HG02884 (cell line): ENCODE measurements at regions not wholly inside any gene's neighbourhood (a gene's known extent, or its start where the extent isn't known, plus 50 kb on each side); places are given as distances from the start of the nearest gene placed in this dataset.
"Not testable (repeated sequence)": the region's sequence is repeated elsewhere in the genome, so short reads cannot be mapped to it uniquely, and the experiment has no call there.

Source experiments
- ATAC-seq: cut with Tn5 transposase; IDR thresholded peaks from one replicate; pipeline ENCODE4 v1.9.1; 2021; ENCODE audit warnings: mild to moderate bottlenecking, moderate library complexity; ENCODE audit not compliant: unreplicated experiment

- ATAC-seq = no peak
These were observed 183.5 kb upstream of the ANXA10 start for GRCh38 chr4:167908816-167909215.

- not testable (repeated sequence) for ATAC-seq
These were observed 179.8 kb upstream of the ANXA10 start for GRCh38 chr4:167912535-167912934.

- no peak for ATAC-seq
These were observed 174.3 kb upstream of the ANXA10 start for GRCh38 chr4:167918077-167918476.

- ATAC-seq = no peak
These were observed 162.2 kb upstream of the ANXA10 start for GRCh38 chr4:167930166-167930565.

GRCh38 chr4:167934216-167934615 lies 158.1 kb upstream of the ANXA10 start:
- ATAC-seq = no peak

GRCh38 chr4:167939863-167940616 lies 152.3 kb upstream of the ANXA10 start:
- ATAC-seq = no peak

GRCh38 chr4:167943872-167944505 lies 148.3 kb upstream of the ANXA10 start:
- no peak for ATAC-seq

- no peak for ATAC-seq
These were observed 147.6 kb upstream of the ANXA10 start for GRCh38 chr4:167944721-167945120.

GRCh38 chr4:167955006-167955405 lies 137.3 kb upstream of the ANXA10 start:
- no peak for ATAC-seq

- no peak for ATAC-seq
These were observed 135.7 kb upstream of the ANXA10 start for GRCh38 chr4:167956676-167957075.

- no peak for ATAC-seq
These were observed 127.5 kb upstream of the ANXA10 start for GRCh38 chr4:167964766-167965373.

- no peak for ATAC-seq
These were observed 126.2 kb upstream of the ANXA10 start for GRCh38 chr4:167966143-167966542.

- no peak for ATAC-seq
These were observed 118.8 kb upstream of the ANXA10 start for GRCh38 chr4:167973513-167973912.

- ATAC-seq = no peak
These were observed 106.8 kb upstream of the ANXA10 start for GRCh38 chr4:167985565-167985964.

GRCh38 chr4:167986044-167986443 lies 106.3 kb upstream of the ANXA10 start:
- no peak for ATAC-seq

- no peak for ATAC-seq
These were observed 105.1 kb upstream of the ANXA10 start for GRCh38 chr4:167987285-167987684.

- ATAC-seq = no peak
These were observed 102.5 kb upstream of the ANXA10 start for GRCh38 chr4:167989815-167990214.

- not testable (repeated sequence) for ATAC-seq
These were observed 84.2 kb upstream of the ANXA10 start for GRCh38 chr4:168008112-168008511.

- no peak for ATAC-seq
These were observed 73.2 kb upstream of the ANXA10 start for GRCh38 chr4:168019019-168019651.

- no peak for ATAC-seq
These were observed 72.4 kb upstream of the ANXA10 start for GRCh38 chr4:168019921-168020320.

- ATAC-seq = no peak
These were observed 70.7 kb upstream of the ANXA10 start for GRCh38 chr4:168021666-168022065.

GRCh38 chr4:168028568-168028967 lies 63.8 kb upstream of the ANXA10 start:
- no peak for ATAC-seq
